ENCODE measurements at regions not wholly inside any gene's neighbourhood (a gene's known extent, or its start where the extent isn't known, plus 50 kb on each side); places are given as distances from the start of the nearest gene placed in this dataset.

GRCh38 chr22:48418831-48419230, 1408.8 kb downstream of the BRD1 start:
- Histone ChIP-seq H3K4me3 (replicated peaks in 1 of 3; ENCODE audit: insufficient read depth in 1 of 3, low read depth in 2 of 3, low read length in 3 of 3) (no peak overlapping the region), H3K27me3 (ENCODE audit: control insufficient read depth in 1 of 2, insufficient read depth in 2 of 2, low read length in 2 of 2) (peaks cover 1 to 71% of the 10 kb centered on the region in 2 experiments; a peak in 4 of 5 replicates), H3K4me1 (ENCODE audit: insufficient read depth, low read length) (no peaks in the 10 kb centered on the region), H3K79me2 (ENCODE audit: insufficient read depth, low read length) (no peaks in the 10 kb centered on the region), H3K4me2 (ENCODE audit: low read depth, low read length) (no peak overlapping the region), H2AFZ (ENCODE audit: low read length) (no peak overlapping the region), H3K27ac (ENCODE audit: extremely low read length, insufficient read depth, low read length) (no peak overlapping the region), H4K20me1 (ENCODE audit: insufficient read depth, low read length) (0 out of 2 replicates have a peak, but pooled peaks cover 1% of the 10 kb centered on the region), H3K9ac (ENCODE audit: insufficient read depth, low read depth, low read length) (no peak overlapping the region), H3K36me3 (replicated peaks in 1 of 2; ENCODE audit: control insufficient read depth in 1 of 2, insufficient read depth in 2 of 2, low read length in 2 of 2) (no peaks in the 10 kb centered on the region), H3K9me3 (ENCODE audit: low read length) (no peaks in the 10 kb centered on the region)
- no TSS peak for BruUV-seq (replicated peaks)
- POLR2A ChIA-PET: no interaction called here
- 15% methylated on average over 10 of the region's 10 CpGs for WGBS (ENCODE audit: low lambda C conversion rate)
- intact Hi-C loops (cut with micrococcal nuclease; ENCODE audit: unreplicated experiment) (no loop called here), in situ Hi-C loops (cut with HindIII; ENCODE audit: extremely low pct_ligation_motif_present, low pct_unique_long_range_greater_than_20kb) (loop anchor here (10.0 kb wide), 1 partner anchor 56 kb away; no protein-coding TSS in a partner anchor)
- ATAC-seq: no peak
- no peak for DNase-seq (ENCODE audit: low spot score)
- no peak for FAIRE-seq
- TF ChIP-seq NONO (IDR thresholded peaks at IDR 0.05) (no peak), NONO (CRISPR knock-in tag; conservative IDR thresholded peaks at IDR 0.05) (no peak), ZNF782 (CRISPR knock-in tag; IDR thresholded peaks at IDR 0.05; ENCODE audit: borderline replicate concordance) (no peak), XBP1 (CRISPR knock-in tag; IDR thresholded peaks at IDR 0.05) (no peak), ZNF430 (CRISPR knock-in tag; IDR thresholded peaks at IDR 0.05) (no peak), ESRRA (CRISPR knock-in tag; IDR thresholded peaks at IDR 0.05; ENCODE audit: low read depth) (no peak), ZNF275 (CRISPR knock-in tag; IDR thresholded peaks at IDR 0.05; ENCODE audit: borderline replicate concordance) (no peak)
- CTCF ChIA-PET (ENCODE audit: low intra/inter-chr PET ratio, low total read pairs): no interaction called here

All from HepG2 (cell line).